ENCODE measurements at regions not wholly inside any gene's neighbourhood (a gene's known extent, or its start where the extent isn't known, plus 50 kb on each side); places are given as distances from the start of the nearest gene placed in this dataset.

DNA sequence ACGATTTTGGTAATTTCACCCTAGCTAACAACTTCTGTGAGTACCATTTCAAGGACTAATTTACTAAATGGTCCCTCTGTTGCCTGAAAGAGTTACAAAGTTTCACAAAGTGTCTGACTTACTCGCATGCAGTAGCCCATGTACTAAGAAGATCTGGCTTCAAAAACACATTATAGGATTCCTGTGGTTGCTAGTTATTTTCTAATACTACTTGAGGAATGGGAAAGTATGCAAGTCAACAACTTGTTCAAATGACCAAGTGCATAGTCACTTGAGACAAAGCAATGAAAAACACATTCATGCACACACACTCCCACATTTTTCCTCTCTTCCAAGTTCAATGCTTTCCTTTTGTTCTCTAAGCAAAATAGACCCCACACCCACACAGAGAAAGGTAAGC lies 219.7 kb upstream of the TMPO start:
- DNase-seq (ENCODE audit: low read depth, low spot score) = no peak
- TF ChIP-seq FOXP2 (optimal IDR thresholded peaks at IDR 0.05; ENCODE audit: control extremely low read depth, extremely low read length, insufficient read depth) (no peak), POLR2AphosphoS5 (IDR thresholded peaks at IDR 0.05; ENCODE audit: borderline replicate concordance, low read depth, low read length) (no peak), EZH2 (IDR thresholded peaks at IDR 0.05) (no peak)
- H3K4me3 ChIP-seq = no peak overlapping the region

DNA sequence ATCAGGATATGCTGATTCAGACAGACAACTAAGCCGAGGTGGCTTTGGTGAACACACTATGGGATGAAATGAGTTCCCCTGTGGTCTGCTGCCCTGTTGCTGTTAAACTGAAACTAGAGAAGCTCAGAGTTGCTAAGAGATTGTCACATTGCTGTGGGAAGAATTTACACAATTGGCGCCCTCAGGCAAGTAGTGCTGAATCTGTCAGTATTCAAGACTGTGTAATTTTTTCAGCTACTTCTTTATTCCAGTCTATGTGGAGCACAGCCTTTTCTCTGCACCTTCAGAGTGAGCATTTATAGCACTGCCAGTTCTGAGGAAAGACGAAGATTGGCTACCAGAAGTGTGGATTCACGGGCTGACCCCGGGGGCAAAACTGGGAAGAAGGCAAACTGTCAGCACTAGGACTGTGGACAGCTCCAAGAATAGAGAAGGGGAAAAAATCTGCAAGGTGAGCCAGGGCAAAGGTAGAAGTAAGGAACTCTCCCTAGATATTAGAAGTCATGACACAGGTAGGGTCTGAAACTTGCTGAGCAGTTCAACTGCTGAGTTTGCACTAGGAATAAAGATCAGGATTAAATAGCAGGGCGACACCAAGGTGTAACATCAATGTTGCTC lies 218.8 kb upstream of the TMPO start:
- Histone ChIP-seq H3K9ac (ENCODE audit: insufficient read length) (no peak overlapping the region), H3K27ac (no peak overlapping the region), H3K36me3 (ENCODE audit: insufficient read depth, low read length) (no peaks in the 10 kb centered on the region), H3K4me3 (no peak overlapping the region), H3K9me3 (ENCODE audit: low read depth, low read length) (no peaks in the 10 kb centered on the region)
- TF ChIP-seq POLR2AphosphoS5 (IDR thresholded peaks at IDR 0.05; ENCODE audit: borderline replicate concordance, low read depth, low read length) = no peak
- TF ChIP-seq EZH2 (IDR thresholded peaks at IDR 0.05) = no peak
- no peak for TF ChIP-seq FOXP2 (optimal IDR thresholded peaks at IDR 0.05; ENCODE audit: control extremely low read depth, extremely low read length, insufficient read depth)
- DNase-seq (ENCODE audit: low read depth, low spot score) = no peak

More for the DNA sequence above, 219.7 kb upstream of the TMPO start:
- no peaks in the 10 kb centered on the region for H3K36me3 ChIP-seq (ENCODE audit: insufficient read depth, low read length)
- H3K9ac ChIP-seq (ENCODE audit: insufficient read length) = no peak overlapping the region
- no peak overlapping the region for H3K27ac ChIP-seq
- H3K9me3 ChIP-seq (ENCODE audit: low read depth, low read length) = no peaks in the 10 kb centered on the region

DNA sequence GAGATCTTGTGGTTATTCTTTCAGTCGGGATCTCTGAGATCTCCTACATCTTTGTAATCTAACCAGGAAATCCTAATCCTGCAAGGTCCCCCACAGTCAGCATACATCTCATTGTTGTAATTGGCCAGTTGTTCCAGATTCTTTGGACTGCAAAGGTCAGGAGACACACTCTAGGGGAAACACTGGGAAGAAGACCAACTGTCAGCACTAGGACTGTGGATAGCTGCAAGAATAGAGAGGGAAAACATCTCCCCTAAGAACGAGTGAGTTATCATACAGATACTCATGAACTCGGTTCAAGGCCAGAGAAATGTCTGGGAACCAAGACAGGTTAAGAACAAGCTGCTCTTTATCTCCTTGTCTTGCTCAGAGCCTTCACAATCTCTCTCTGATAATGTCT lies 217.9 kb upstream of the TMPO start:
- Histone ChIP-seq H3K9me3 (ENCODE audit: low read depth, low read length) (no peaks in the 10 kb centered on the region), H3K36me3 (ENCODE audit: insufficient read depth, low read length) (no peaks in the 10 kb centered on the region), H3K4me3 (no peak overlapping the region), H3K27ac (no peak overlapping the region), H3K9ac (ENCODE audit: insufficient read length) (no peak overlapping the region)
- no peak for DNase-seq (ENCODE audit: low read depth, low spot score)
- TF ChIP-seq POLR2AphosphoS5 (IDR thresholded peaks at IDR 0.05; ENCODE audit: borderline replicate concordance, low read depth, low read length) (no peak), FOXP2 (optimal IDR thresholded peaks at IDR 0.05; ENCODE audit: control extremely low read depth, extremely low read length, insufficient read depth) (no peak)

DNA sequence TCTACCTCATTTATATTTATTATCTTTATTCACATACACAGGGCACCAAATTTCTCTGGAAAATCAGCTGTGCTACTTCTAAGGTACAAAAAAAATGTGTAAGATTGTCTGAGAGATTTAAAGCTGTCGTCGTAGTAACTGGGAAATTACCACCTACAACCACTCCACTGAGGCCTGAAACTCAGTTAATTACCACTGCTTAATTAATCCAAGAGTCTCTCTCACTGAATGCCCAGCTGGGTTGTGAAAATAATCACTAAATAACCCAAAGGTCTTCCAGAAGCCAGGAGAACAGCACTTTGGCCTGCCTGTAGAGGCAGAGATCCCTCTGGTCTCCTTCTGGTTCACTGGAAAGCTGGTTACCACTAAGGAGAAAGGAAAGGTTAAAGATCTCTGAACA lies 207.2 kb upstream of the TMPO start:
- Histone ChIP-seq H3K9me3 (ENCODE audit: low read depth, low read length) (no peaks in the 10 kb centered on the region), H3K4me3 (no peak overlapping the region), H3K9ac (ENCODE audit: insufficient read length) (no peak overlapping the region), H3K27ac (no peak overlapping the region), H3K36me3 (ENCODE audit: insufficient read depth, low read length) (no peaks in the 10 kb centered on the region)
- DNase-seq (ENCODE audit: low read depth, low spot score) = no peak
- TF ChIP-seq FOXP2 (optimal IDR thresholded peaks at IDR 0.05; ENCODE audit: control extremely low read depth, extremely low read length, insufficient read depth) = no peak
- TF ChIP-seq POLR2AphosphoS5 (IDR thresholded peaks at IDR 0.05; ENCODE audit: borderline replicate concordance, low read depth, low read length) = no peak
- no peak for TF ChIP-seq EZH2 (IDR thresholded peaks at IDR 0.05)

DNA sequence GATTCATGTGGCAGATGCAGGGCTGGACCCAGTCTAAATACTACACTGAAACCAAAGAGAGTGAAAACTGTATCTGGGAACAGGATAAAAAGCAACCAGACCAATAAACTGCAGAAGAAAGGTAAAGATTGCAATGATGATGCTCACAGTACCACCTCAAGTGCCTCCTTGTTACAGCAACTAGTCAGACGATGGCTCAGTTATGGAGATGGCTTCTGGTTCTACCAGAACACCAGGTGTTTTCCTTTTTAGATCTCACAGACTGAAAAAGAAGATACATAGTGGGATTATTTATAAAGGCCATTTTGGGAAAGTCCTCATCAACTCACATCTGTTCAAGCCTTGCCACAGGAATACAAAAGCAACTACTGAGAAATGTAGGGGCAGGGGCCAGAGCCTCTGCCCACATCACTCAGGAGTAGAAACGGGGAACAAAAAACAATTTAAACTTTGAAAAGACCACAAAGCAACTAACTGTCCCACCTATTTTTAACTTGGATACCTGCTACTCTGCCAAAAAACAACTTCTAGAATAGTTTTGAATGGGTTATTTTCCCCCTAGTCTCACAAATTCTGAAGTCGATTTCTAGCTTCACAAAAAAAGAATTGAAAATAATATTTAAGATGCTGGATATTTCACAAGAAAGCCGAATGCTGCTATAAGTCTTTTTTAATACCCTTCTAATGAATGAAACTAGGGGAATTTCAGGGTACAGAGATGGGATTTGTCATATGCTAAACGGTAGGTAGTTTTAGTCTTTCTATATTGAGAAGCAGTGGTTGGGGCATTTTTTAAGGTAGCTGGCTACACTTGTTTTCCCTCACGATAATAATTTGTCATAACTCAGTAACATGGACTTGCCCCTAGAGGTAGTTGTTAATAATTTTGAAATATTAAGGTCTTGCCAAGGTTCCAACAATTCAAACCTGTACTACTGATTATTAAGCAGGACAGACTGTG lies 197.2 kb upstream of the TMPO start:
- no peak for DNase-seq (ENCODE audit: low read depth, low spot score)
- TF ChIP-seq FOXP2 (optimal IDR thresholded peaks at IDR 0.05; ENCODE audit: control extremely low read depth, extremely low read length, insufficient read depth) (no peak), POLR2AphosphoS5 (IDR thresholded peaks at IDR 0.05; ENCODE audit: borderline replicate concordance, low read depth, low read length) (no peak), EZH2 (IDR thresholded peaks at IDR 0.05) (no peak)
- H3K9me3 ChIP-seq (ENCODE audit: low read depth, low read length) = no peaks in the 10 kb centered on the region

DNA sequence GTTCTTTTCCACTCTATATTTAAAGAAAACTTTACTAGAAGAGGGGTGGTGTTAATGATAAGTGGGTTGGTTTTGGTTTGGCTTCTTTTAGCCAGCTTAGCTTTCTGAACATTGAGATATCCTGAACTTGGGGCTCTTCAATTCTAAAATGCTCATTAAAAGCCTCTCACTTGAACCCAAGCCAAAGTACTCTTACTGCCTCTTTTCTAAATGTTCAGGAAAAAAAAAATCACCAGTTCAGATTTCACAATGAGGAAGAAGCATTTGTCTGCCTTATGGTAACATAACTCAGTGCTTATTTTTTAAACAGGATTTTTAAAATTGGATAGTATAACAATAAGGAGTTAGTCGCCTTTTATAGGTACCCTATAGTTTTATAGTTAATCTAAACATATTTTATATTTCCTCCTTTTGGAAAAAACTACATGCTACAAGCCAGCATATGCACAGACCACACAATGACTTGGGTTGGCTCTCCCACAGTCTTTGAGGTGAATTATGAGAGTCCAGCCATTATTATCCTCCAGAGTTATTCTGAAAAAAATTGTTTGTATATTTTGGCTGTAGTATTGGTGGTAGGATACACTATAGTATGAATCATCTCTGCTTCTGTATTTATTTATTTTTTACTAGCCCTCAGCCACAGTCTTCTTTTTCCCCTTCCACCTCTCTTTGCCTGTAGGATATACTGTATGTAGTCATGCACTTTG lies 195.5 kb upstream of the TMPO start:
- Histone ChIP-seq H3K4me3 (no peak overlapping the region), H3K27ac (no peak overlapping the region), H3K9me3 (ENCODE audit: low read depth, low read length) (no peaks in the 10 kb centered on the region), H3K36me3 (ENCODE audit: insufficient read depth, low read length) (no peaks in the 10 kb centered on the region), H3K9ac (ENCODE audit: insufficient read length) (no peak overlapping the region)
- DNase-seq (ENCODE audit: low read depth, low spot score) = no peak
- TF ChIP-seq EZH2 (IDR thresholded peaks at IDR 0.05) = no peak
- no peak for TF ChIP-seq FOXP2 (optimal IDR thresholded peaks at IDR 0.05; ENCODE audit: control extremely low read depth, extremely low read length, insufficient read depth)
- no peak for TF ChIP-seq POLR2AphosphoS5 (IDR thresholded peaks at IDR 0.05; ENCODE audit: borderline replicate concordance, low read depth, low read length)

More for the DNA sequence above, 197.2 kb upstream of the TMPO start:
- Histone ChIP-seq H3K27ac (no peak overlapping the region), H3K4me3 (no peak overlapping the region), H3K36me3 (ENCODE audit: insufficient read depth, low read length) (no peaks in the 10 kb centered on the region), H3K9ac (ENCODE audit: insufficient read length) (no peak overlapping the region)

DNA sequence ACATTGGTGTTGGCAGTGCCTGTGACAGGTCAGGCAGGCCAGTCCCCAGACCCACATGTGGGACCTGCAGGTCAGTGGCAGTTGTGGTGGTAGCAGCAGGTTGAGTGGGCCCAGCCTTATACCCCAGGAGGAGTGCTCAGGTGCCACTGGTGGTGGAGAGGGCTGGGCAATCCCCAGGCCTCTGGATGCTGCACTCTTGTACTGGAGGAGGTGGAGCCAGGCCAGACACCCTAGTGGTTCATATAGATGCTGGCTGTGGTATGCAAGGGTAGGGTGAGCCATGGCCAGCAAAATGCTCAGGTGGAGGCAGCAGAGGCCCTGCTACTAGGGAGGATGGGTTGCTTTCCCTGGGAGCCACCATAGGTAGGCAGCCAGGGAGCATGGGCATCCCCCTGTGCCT lies 190.4 kb upstream of the TMPO start:
- Histone ChIP-seq H3K9me3 (ENCODE audit: low read depth, low read length) (no peaks in the 10 kb centered on the region), H3K4me3 (no peak overlapping the region), H3K9ac (ENCODE audit: insufficient read length) (no peak overlapping the region), H3K27ac (no peak overlapping the region), H3K36me3 (ENCODE audit: insufficient read depth, low read length) (no peaks in the 10 kb centered on the region)
- DNase-seq (ENCODE audit: low read depth, low spot score) = no peak
- TF ChIP-seq FOXP2 (optimal IDR thresholded peaks at IDR 0.05; ENCODE audit: control extremely low read depth, extremely low read length, insufficient read depth) (no peak), POLR2AphosphoS5 (IDR thresholded peaks at IDR 0.05; ENCODE audit: borderline replicate concordance, low read depth, low read length) (no peak), EZH2 (IDR thresholded peaks at IDR 0.05) (no peak)

DNA sequence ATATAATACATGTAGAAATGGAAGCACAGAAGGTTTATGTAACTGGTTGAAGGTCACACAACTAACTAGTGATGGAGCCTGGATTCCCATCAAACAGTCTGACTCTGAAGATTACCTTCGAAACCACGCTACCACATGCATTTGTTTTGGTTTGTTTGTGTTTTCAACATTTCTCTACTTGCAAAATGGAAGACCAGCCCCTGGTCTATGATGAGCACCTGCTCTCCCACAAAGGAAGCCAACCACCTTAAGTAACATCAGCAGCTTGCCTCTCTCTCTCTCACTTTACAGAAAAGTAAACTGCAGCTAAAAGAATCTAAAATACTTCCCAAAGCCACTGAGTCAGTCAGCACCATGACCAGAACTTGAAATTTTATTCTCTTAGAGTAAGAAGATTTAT lies 186.9 kb upstream of the TMPO start:
- Histone ChIP-seq H3K27ac (no peak overlapping the region), H3K36me3 (ENCODE audit: insufficient read depth, low read length) (no peaks in the 10 kb centered on the region), H3K4me3 (no peak overlapping the region), H3K9ac (ENCODE audit: insufficient read length) (no peak overlapping the region), H3K9me3 (ENCODE audit: low read depth, low read length) (no peaks in the 10 kb centered on the region)
- no peak for TF ChIP-seq FOXP2 (optimal IDR thresholded peaks at IDR 0.05; ENCODE audit: control extremely low read depth, extremely low read length, insufficient read depth)
- no peak for TF ChIP-seq POLR2AphosphoS5 (IDR thresholded peaks at IDR 0.05; ENCODE audit: borderline replicate concordance, low read depth, low read length)
- DNase-seq (ENCODE audit: low read depth, low spot score) = no peak

Measured in SK-N-MC (cell line).